CD14-positive monocyte (primary cell): ENCODE measurements at regions not wholly inside any gene's neighbourhood (a gene's known extent, or its start where the extent isn't known, plus 50 kb on each side); places are given as distances from the start of the nearest gene placed in this dataset.

ENCODE experiments used
- DNase-seq, 3 donors: peaks; one replicate each; pipeline ENCODE4 v3.0.0-alpha.2; 2011 to 2022
- H2AFZ ChIP-seq: 2 replicates; pipeline ENCODE4 v1.6.0; 2012; ENCODE audit warnings: mild to moderate bottlenecking, low read depth, low read length, inconsistent platforms; ENCODE audit not compliant: insufficient read depth, poor library complexity, severe bottlenecking
- H3K27ac ChIP-seq, 2 donors: 1 replicate in 1 of 2; 2 replicates in 1 of 2; pipeline ENCODE4 v1.5.1; 2012 to 2013; ENCODE audit warnings: low read length in 2 of 2, control low read depth in 1 of 2, inconsistent platforms in 1 of 2, low read depth in 1 of 2, mild to moderate bottlenecking in 1 of 2
- H3K27me3 ChIP-seq, 2 donors: one replicate each; pipeline versions ENCODE4 v1.6.0 to v1.6.1; 2011 to 2013; ENCODE audit warnings: low read length in 2 of 2; ENCODE audit not compliant: control insufficient read depth in 2 of 2, insufficient read depth in 2 of 2
- H3K36me3 ChIP-seq, 2 donors: replicated peaks in 1 of 2; 1 replicate in 1 of 2; 2 replicates in 1 of 2; pipeline versions ENCODE4 v1.5.1 to v1.6.1; 2012 to 2013; ENCODE audit warnings: low read length in 2 of 2, control low read depth in 1 of 2, inconsistent platforms in 1 of 2, mild to moderate bottlenecking in 1 of 2; ENCODE audit not compliant: insufficient read depth in 2 of 2, control insufficient read depth in 1 of 2
- H3K4me1 ChIP-seq, 2 donors: 1 replicate in 1 of 2; 2 replicates in 1 of 2; pipeline versions ENCODE4 v1.5.1 to v1.6.1; 2012 to 2013; ENCODE audit warnings: low read length in 2 of 2, control low read depth in 1 of 2, inconsistent platforms in 1 of 2, mild to moderate bottlenecking in 1 of 2, moderate library complexity in 1 of 2; ENCODE audit not compliant: insufficient read depth in 2 of 2, control insufficient read depth in 1 of 2
- H3K4me2 ChIP-seq: replicated peaks from 2 replicates; pipeline ENCODE3; 2012; ENCODE audit warnings: low read length, moderate library complexity, mild to moderate bottlenecking; ENCODE audit not compliant: poor library complexity, severe bottlenecking; ENCODE audit errors: extremely low read depth
- H3K4me3 ChIP-seq, 3 experiments: fragments of 200-600 bp in 1 of 3; sonication (generic) in 1 of 3; replicated peaks in 1 of 3; 1 replicate in 2 of 3; 2 replicates in 1 of 3; pipeline ENCODE4 v1.5.1; 2011 to 2013; ENCODE audit warnings: low read length in 3 of 3, mild to moderate bottlenecking in 3 of 3, control low read depth in 2 of 3, low read depth in 2 of 3, inconsistent platforms in 1 of 3, moderate library complexity in 1 of 3
- H3K79me2 ChIP-seq: 2 replicates; pipeline ENCODE4 v1.6.0; 2012; ENCODE audit warnings: mild to moderate bottlenecking, control low read depth, inconsistent platforms, low read length, moderate library complexity; ENCODE audit not compliant: insufficient read depth
- H3K9ac ChIP-seq: 2 replicates; pipeline ENCODE4 v1.6.0; 2017; ENCODE audit warnings: low read length, mild to moderate bottlenecking; ENCODE audit not compliant: insufficient read depth, poor library complexity, severe bottlenecking
- H3K9me3 ChIP-seq, 2 donors: replicated peaks in 1 of 2; 1 replicate in 1 of 2; 2 replicates in 1 of 2; pipeline versions ENCODE4 v1.5.1 to v1.6.1; 2012 to 2013; ENCODE audit warnings: low read length in 2 of 2, control low read depth in 1 of 2; ENCODE audit not compliant: control insufficient read depth in 1 of 2, insufficient read depth in 1 of 2
- H4K20me1 ChIP-seq: 2 replicates; pipeline ENCODE4 v1.6.0; 2012; ENCODE audit warnings: mild to moderate bottlenecking, low read length, control low read depth, moderate library complexity; ENCODE audit not compliant: insufficient read depth
- H3K27ac Mint-ChIP-seq, 7 donors: one replicate each; pipeline ENCODE4 v1.8.0; 2020; ENCODE audit warnings: mild to moderate bottlenecking in 7 of 7, mixed read lengths in 7 of 7, moderate library complexity in 6 of 7, inconsistent platforms in 2 of 7
- H3K27me3 Mint-ChIP-seq, 3 donors: one replicate each; pipeline ENCODE4 v1.8.0; 2021 to 2022; ENCODE audit warnings: low read depth in 3 of 3, mild to moderate bottlenecking in 3 of 3, mixed read lengths in 3 of 3, moderate library complexity in 3 of 3, inconsistent platforms in 1 of 3
- H3K36me3 Mint-ChIP-seq, 2 donors: one replicate each; pipeline ENCODE4 v1.8.0; 2020; ENCODE audit warnings: mixed read lengths in 2 of 2, inconsistent platforms in 1 of 2, mild to moderate bottlenecking in 1 of 2
- H3K4me1 Mint-ChIP-seq: one replicate; pipeline ENCODE4 v1.8.0; 2020; ENCODE audit warnings: mild to moderate bottlenecking, mixed read lengths
- H3K4me3 Mint-ChIP-seq, 2 donors: one replicate each; pipeline ENCODE4 v1.8.0; 2020; ENCODE audit warnings: mild to moderate bottlenecking in 2 of 2, mixed read lengths in 2 of 2, moderate library complexity in 1 of 2
- H3K9me3 Mint-ChIP-seq, 7 donors: one replicate each; pipeline ENCODE4 v1.8.0; 2020 to 2022; ENCODE audit warnings: mixed read lengths in 7 of 7, mild to moderate bottlenecking in 6 of 7, moderate library complexity in 6 of 7, inconsistent platforms in 2 of 7
- CTCF ChIP-seq: fragments of 200-600 bp; IDR thresholded peaks from one replicate; pipeline ENCODE4 v1.8.0; 2022; ENCODE audit warnings: antibody characterized with exemption, mild to moderate bottlenecking
- WGBS: methylation state at CpG from one replicate; pipeline ENCODE4 v1.1.5; 2013; ENCODE audit warnings: missing lambda C conversion rate; ENCODE audit not compliant: insufficient coverage; 5-methylcytosine and 5-hydroxymethylcytosine counted together
- intact Hi-C, 2 donors: fragments of 100-400 bp; cut with micrococcal nuclease; formaldehyde crosslinking; loops; one replicate each; pipeline versions ENCODE4 v1.15.0 to v1.15.1; 2023

DNA sequence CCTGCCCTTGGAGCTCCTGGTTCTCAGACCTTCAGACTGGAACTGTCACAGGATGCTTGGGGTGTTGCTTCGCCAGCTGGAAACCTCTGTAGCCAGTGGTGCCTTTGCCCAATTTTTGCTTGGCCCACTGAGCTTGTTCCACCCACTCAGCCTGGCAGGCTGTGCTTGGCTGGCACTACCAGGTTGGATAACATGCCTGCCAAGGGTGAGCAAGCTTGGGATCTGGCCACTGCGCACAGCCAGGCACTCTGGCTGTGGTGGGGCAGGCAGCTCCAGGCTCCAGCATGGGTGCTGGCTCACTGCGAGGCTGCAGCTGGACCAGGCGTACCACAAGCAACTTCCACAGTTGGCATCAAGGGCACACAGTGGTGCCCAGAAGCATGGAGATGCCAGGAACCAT is 967.8 kb upstream of the NCAM2 start:
- Histone ChIP-seq H3K36me3 (no peaks in the 10 kb centered on the region), H3K4me1 (no peaks in the 10 kb centered on the region), H3K4me2 (no peak overlapping the region), H3K9me3 (peaks cover 0 to 16% of the 10 kb centered on the region in 2 donors), H3K27me3 (no peaks in the 10 kb centered on the region), H3K9ac (no peak overlapping the region), H3K27ac (no peak overlapping the region), H3K79me2 (no peaks in the 10 kb centered on the region), H2AFZ (no peak overlapping the region), H4K20me1 (no peaks in the 10 kb centered on the region), H3K4me3 (no peak overlapping the region)
- H3K9me3 Mint-ChIP-seq = peaks cover 0 to 9% (median 2%) of the 10 kb centered on the region in 7 donors
- no peak overlapping the region for H3K27ac Mint-ChIP-seq
- 88% methylated on average over 3 of the region's 4 CpGs for WGBS
- H3K4me1 Mint-ChIP-seq = no peaks in the 10 kb centered on the region
- peaks cover 0 to 3% (median 0%) of the 10 kb centered on the region in 3 donors for H3K27me3 Mint-ChIP-seq
- no peaks in the 10 kb centered on the region for H3K36me3 Mint-ChIP-seq
- no peak for DNase-seq
- no peak for TF ChIP-seq CTCF
- intact Hi-C loops = loop anchor here in 1 of 2 donors (10.0 kb wide), 1 partner anchor 64 kb away; no protein-coding TSS in a partner anchor
- H3K4me3 Mint-ChIP-seq = no peak overlapping the region

GRCh38 chr21:20031807-20032206 is 966.4 kb upstream of the NCAM2 start:
- Mint-ChIP-seq H3K27me3 (peaks cover 0 to 2% (median 0%) of the 10 kb centered on the region in 3 donors), H3K27ac (no peak overlapping the region), H3K36me3 (no peaks in the 10 kb centered on the region), H3K9me3 (peaks cover 0 to 13% (median 3%) of the 10 kb centered on the region in 7 donors), H3K4me1 (no peaks in the 10 kb centered on the region), H3K4me3 (no peak overlapping the region)
- intact Hi-C loops = loop anchor here in 1 of 2 donors (10.0 kb wide), 1 partner anchor 63 kb away; no protein-coding TSS in a partner anchor
- H3K36me3 ChIP-seq = no peaks in the 10 kb centered on the region
- H4K20me1 ChIP-seq = no peaks in the 10 kb centered on the region
- peaks cover 0 to 16% of the 10 kb centered on the region in 2 donors for H3K9me3 ChIP-seq
- no peak overlapping the region for H3K9ac ChIP-seq
- H3K4me1 ChIP-seq = no peaks in the 10 kb centered on the region
- no peak overlapping the region for H3K27ac ChIP-seq
- WGBS = 75% methylated on average over 4 of the region's 4 CpGs
- H2AFZ ChIP-seq = no peak overlapping the region
- H3K4me3 ChIP-seq = no peak overlapping the region
- no peak for TF ChIP-seq CTCF
- H3K79me2 ChIP-seq = no peaks in the 10 kb centered on the region
- H3K4me2 ChIP-seq = no peak overlapping the region
- H3K27me3 ChIP-seq = no peaks in the 10 kb centered on the region
- DNase-seq = no peak
